Endothelial cell of umbilical vein (primary cell): ENCODE measurements at regions not wholly inside any gene's neighbourhood (a gene's known extent, or its start where the extent isn't known, plus 50 kb on each side); places are given as distances from the start of the nearest gene placed in this dataset.

Experiments
- BruUV-seq: library from RNA; stranded (reverse); fragments of 400-500 nt; replicated peaks from 2 replicates; lab custom pipeline; 2021; lab: Mats Ljungman, UMichigan
- CTCF ChIA-PET: fragments of 300-600, 350-600 bp; sonication (Branson Sonifier 250); formaldehyde crosslinking; loops from one replicate; lab custom pipeline; 2021; ENCODE audit warnings: antibody characterized with exemption, inconsistent platforms; lab: Charles Lee
- POLR2A ChIA-PET: fragments of 300-600, 350-600 bp; sonication (Branson Sonifier 250); formaldehyde crosslinking; loops from one replicate; lab custom pipeline; 2021; ENCODE audit warnings: antibody characterized with exemption, inconsistent platforms; lab: Charles Lee
- DNase-seq: peaks from one replicate; pipeline ENCODE4 v3.0.0-alpha.2; 2011; ENCODE audit warnings: low read depth, low spot score
- FAIRE-seq: peaks from 2 replicates; lab custom pipeline; 2011; peaks lifted over from hg19 to GRCh38; lab: Jason Lieb, UNC
- H2AFZ ChIP-seq: 2 replicates; pipeline ENCODE4 v1.6.0; 2012; ENCODE audit warnings: low read depth, low read length, control low read depth, inconsistent platforms
- H3K27ac ChIP-seq: 2 replicates; pipeline ENCODE4 v1.5.1; 2011; ENCODE audit warnings: low read depth, mild to moderate bottlenecking, control low read depth, low read length, moderate library complexity; ENCODE audit not compliant: insufficient read depth
- H3K27me3 ChIP-seq, 2 experiments: 2 replicates each; pipeline versions ENCODE4 v1.6.0 to v1.6.1; 2011; ENCODE audit warnings: low read length in 2 of 2, mixed read lengths in 1 of 2; ENCODE audit not compliant: control insufficient read depth in 2 of 2, insufficient read depth in 2 of 2
- H3K36me3 ChIP-seq, 2 experiments: 2 replicates in 1 of 2; 3 replicates in 1 of 2; pipeline ENCODE4 v1.5.1; 2011; ENCODE audit warnings: low read length in 2 of 2, mild to moderate bottlenecking in 1 of 2, moderate library complexity in 1 of 2; ENCODE audit not compliant: control insufficient read depth in 2 of 2, insufficient read depth in 2 of 2; ENCODE audit errors: extremely low read depth in 1 of 2
- H3K4me1 ChIP-seq: 3 replicates; pipeline ENCODE4 v1.5.1; 2011; ENCODE audit warnings: mild to moderate bottlenecking, low read length; ENCODE audit not compliant: control insufficient read depth, insufficient read depth; ENCODE audit errors: extremely low read depth
- H3K4me2 ChIP-seq: 2 replicates; pipeline ENCODE4 v1.6.1; 2011; ENCODE audit warnings: low read length, control low read depth, mixed read lengths; ENCODE audit not compliant: insufficient read depth
- H3K4me3 ChIP-seq, 3 experiments: fragments of 200-600 bp in 1 of 3; sonication (generic), shearing (Covaris generic) in 1 of 3; replicated peaks in 1 of 3; 2 replicates each; pipeline ENCODE4 v1.5.1; 2011 to 2016; ENCODE audit warnings: control low read depth in 3 of 3, low read length in 3 of 3, mild to moderate bottlenecking in 2 of 3, inconsistent platforms in 1 of 3, low read depth in 1 of 3, moderate library complexity in 1 of 3; ENCODE audit not compliant: insufficient read depth in 1 of 3
- H3K79me2 ChIP-seq: 2 replicates; pipeline ENCODE4 v1.6.0; 2012; ENCODE audit warnings: low read length, inconsistent platforms; ENCODE audit not compliant: control insufficient read depth, insufficient read depth
- H3K9ac ChIP-seq: replicated peaks from 2 replicates; pipeline ENCODE3; 2011; ENCODE audit warnings: low read length, control low read depth; ENCODE audit not compliant: insufficient read depth; ENCODE audit errors: extremely low read depth
- H3K9me1 ChIP-seq: replicated peaks from 3 replicates; pipeline ENCODE4 v1.6.0; 2011; ENCODE audit warnings: mild to moderate bottlenecking, low read length; ENCODE audit not compliant: control insufficient read depth, insufficient read depth; ENCODE audit errors: extremely low read depth
- H3K9me3 ChIP-seq: replicated peaks from 2 replicates; pipeline ENCODE4 v1.5.1; 2012; ENCODE audit warnings: low read length, inconsistent platforms; ENCODE audit not compliant: control insufficient read depth, insufficient read depth
- H4K20me1 ChIP-seq: replicated peaks from 2 replicates; pipeline ENCODE3; 2011; ENCODE audit warnings: mild to moderate bottlenecking, low read length; ENCODE audit not compliant: control insufficient read depth, insufficient read depth; ENCODE audit errors: extremely low read depth
- CTCF ChIP-seq, 2 donors: IDR thresholded peaks; 1 replicate in 1 of 2; 2 replicates in 1 of 2; pipeline ENCODE4 v1.5.1; 2011; ENCODE audit warnings: low read length in 2 of 2, mild to moderate bottlenecking in 2 of 2, moderate library complexity in 2 of 2, control low read depth in 1 of 2, inconsistent platforms in 1 of 2, low read depth in 1 of 2; ENCODE audit not compliant: insufficient read depth in 1 of 2; ENCODE audit errors: extremely low read depth in 1 of 2
- EZH2 ChIP-seq: IDR thresholded peaks from 2 replicates; pipeline ENCODE4 v1.6.1; 2012; ENCODE audit warnings: borderline replicate concordance, low read depth, mild to moderate bottlenecking, moderate library complexity, low read length, inconsistent platforms; ENCODE audit not compliant: severe bottlenecking
- FOS ChIP-seq: IDR thresholded peaks from 2 replicates; pipeline ENCODE4 v1.6.1; 2011; ENCODE audit warnings: mild to moderate bottlenecking, low read length, moderate library complexity, borderline replicate concordance; ENCODE audit not compliant: insufficient read depth
- JUN ChIP-seq: IDR thresholded peaks from 2 replicates; pipeline ENCODE4 v1.6.1; 2011; ENCODE audit warnings: borderline replicate concordance, low read depth; ENCODE audit not compliant: insufficient read length, insufficient read depth
- MAX ChIP-seq: IDR thresholded peaks from 2 replicates; pipeline ENCODE4 v1.6.1; 2011; ENCODE audit not compliant: insufficient read depth, insufficient read length
- MYC ChIP-seq: IDR thresholded peaks from one replicate; pipeline ENCODE4 v1.6.1; 2011; ENCODE audit warnings: mild to moderate bottlenecking, low read depth, low read length
- POLR2AphosphoS5 ChIP-seq: IDR thresholded peaks from 2 replicates; pipeline ENCODE4 v1.6.1; 2012; ENCODE audit warnings: low read depth, mild to moderate bottlenecking, control low read depth, low read length, moderate library complexity; ENCODE audit not compliant: insufficient read depth
- dilution Hi-C: fragments of 300-500 bp; cut with MboI; formaldehyde crosslinking; loops from one replicate; pipeline ENCODE4 v1.15.0; 2019; ENCODE audit warnings: low sequenced_read_pairs; ENCODE audit not compliant: extremely low pct_ligation_motif_present
- intact Hi-C: fragments of 100-400 bp; cut with micrococcal nuclease; formaldehyde crosslinking; loops from one replicate; pipeline ENCODE4 v1.10.0; 2022

DNA sequence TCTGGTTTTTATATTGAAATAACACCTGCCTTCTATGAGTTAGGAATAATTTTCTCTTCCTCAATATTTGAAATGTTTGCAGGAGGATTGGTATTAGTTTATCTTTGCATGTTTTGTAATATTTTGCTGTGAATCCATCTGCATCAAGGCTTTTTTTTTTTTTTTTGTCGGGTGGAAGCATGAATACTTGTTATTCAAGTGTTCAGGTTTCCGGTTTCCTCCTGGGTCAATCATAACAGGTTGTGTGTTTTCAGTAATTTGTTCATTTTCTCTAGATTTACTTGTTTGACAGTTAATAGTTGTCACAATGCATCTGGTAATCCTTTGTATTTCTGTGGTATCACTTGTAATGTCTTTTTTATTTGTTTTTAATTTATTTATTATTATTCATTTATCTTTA is 256.7 kb upstream of the RBMY1B start:
- FAIRE-seq = no peak
- dilution Hi-C loops (no loop called here), intact Hi-C loops (no loop called here)
- Histone ChIP-seq H3K4me3 (no peak overlapping the region), H3K4me2 (no peak overlapping the region), H3K27me3 (no peaks in the 10 kb centered on the region), H2AFZ (no peak overlapping the region), H4K20me1 (no peaks in the 10 kb centered on the region), H3K79me2 (no peaks in the 10 kb centered on the region), H3K27ac (no peak overlapping the region), H3K36me3 (no peaks in the 10 kb centered on the region), H3K9me1 (no peaks in the 10 kb centered on the region), H3K4me1 (no peaks in the 10 kb centered on the region), H3K9me3 (no peaks in the 10 kb centered on the region), H3K9ac (no peak overlapping the region)
- no peak for DNase-seq
- ChIA-PET POLR2A (no interaction called here), CTCF (no interaction called here)
- BruUV-seq = no TSS peak
- TF ChIP-seq EZH2 (no peak), MYC (no peak), MAX (no peak), CTCF (IDR thresholded peaks at IDR 0.05; ENCODE audit: extremely low read depth in 1 of 2, insufficient read depth in 1 of 2, low read depth in 1 of 2, low read length in 2 of 2) (no peak), FOS (no peak), JUN (no peak), POLR2AphosphoS5 (no peak)
